ENCODE measurements at regions not wholly inside any gene's neighbourhood (a gene's known extent, or its start where the extent isn't known, plus 50 kb on each side); places are given as distances from the start of the nearest gene placed in this dataset.

- intact Hi-C loops (cut with micrococcal nuclease; ENCODE audit: unreplicated experiment) = no loop called here
- Mint-ChIP-seq H3K27me3 (ENCODE audit: unreplicated experiment) (peaks cover 27% of the 10 kb centered on the region), H3K4me1 (ENCODE audit: low read depth, unreplicated experiment) (no peaks in the 10 kb centered on the region), H3K9me3 (ENCODE audit: low read depth, unreplicated experiment) (no peaks in the 10 kb centered on the region), H3K36me3 (ENCODE audit: insufficient read depth, unreplicated experiment) (no peaks in the 10 kb centered on the region), H3K4me3 (ENCODE audit: low read depth, unreplicated experiment) (no peak overlapping the region), H3K27ac (ENCODE audit: unreplicated experiment) (no peak overlapping the region)
- CTCF ChIA-PET = interaction anchor here (0.5 kb wide), 1 partner anchor 18 kb away, joined by 3 read pairs; no protein-coding TSS in a partner anchor
- DNase-seq = no peak
- no TSS peak for BruUV-seq (replicated peaks)
- TF ChIP-seq CTCF (IDR thresholded peaks at IDR 0.05; ENCODE audit: unreplicated experiment) = no peak
These were observed 113.1 kb upstream of the BLID start for GRCh38 chr11:122229078-122229477.

- no TSS peak for BruUV-seq (replicated peaks)
- H3K36me3 Mint-ChIP-seq (ENCODE audit: insufficient read depth, unreplicated experiment) = no peaks in the 10 kb centered on the region
- H3K4me1 Mint-ChIP-seq (ENCODE audit: low read depth, unreplicated experiment) = no peaks in the 10 kb centered on the region
- no peaks in the 10 kb centered on the region for H3K9me3 Mint-ChIP-seq (ENCODE audit: low read depth, unreplicated experiment)
- H3K4me3 Mint-ChIP-seq (ENCODE audit: low read depth, unreplicated experiment) = no peak overlapping the region
- no peak for DNase-seq
- CTCF ChIA-PET = no interaction called here
- no peak overlapping the region for H3K27ac Mint-ChIP-seq (ENCODE audit: unreplicated experiment)
- TF ChIP-seq CTCF (IDR thresholded peaks at IDR 0.05; ENCODE audit: unreplicated experiment) = no peak
- intact Hi-C loops (cut with micrococcal nuclease; ENCODE audit: unreplicated experiment) = no loop called here
- peaks cover 27% of the 10 kb centered on the region for H3K27me3 Mint-ChIP-seq (ENCODE audit: unreplicated experiment)
These were observed 110.9 kb upstream of the BLID start for GRCh38 chr11:122226810-122227379.

- H3K27me3 Mint-ChIP-seq (ENCODE audit: unreplicated experiment) = peaks cover 41% of the 10 kb centered on the region
- TF ChIP-seq CTCF (IDR thresholded peaks at IDR 0.05; ENCODE audit: unreplicated experiment) = no peak
- H3K27ac Mint-ChIP-seq (ENCODE audit: unreplicated experiment) = no peak overlapping the region
- DNase-seq = no peak
- H3K9me3 Mint-ChIP-seq (ENCODE audit: low read depth, unreplicated experiment) = no peaks in the 10 kb centered on the region
- CTCF ChIA-PET = no interaction called here
- intact Hi-C loops (cut with micrococcal nuclease; ENCODE audit: unreplicated experiment) = no loop called here
- no peaks in the 10 kb centered on the region for H3K36me3 Mint-ChIP-seq (ENCODE audit: insufficient read depth, unreplicated experiment)
- H3K4me1 Mint-ChIP-seq (ENCODE audit: low read depth, unreplicated experiment) = no peaks in the 10 kb centered on the region
- no TSS peak for BruUV-seq (replicated peaks)
- no peak overlapping the region for H3K4me3 Mint-ChIP-seq (ENCODE audit: low read depth, unreplicated experiment)
These were observed 108.9 kb upstream of the BLID start for GRCh38 chr11:122224867-122225266.

GRCh38 chr11:122220321-122220720 lies 104.3 kb upstream of the BLID start:
- no peak for DNase-seq
- no peak for TF ChIP-seq CTCF (IDR thresholded peaks at IDR 0.05; ENCODE audit: unreplicated experiment)
- Mint-ChIP-seq H3K27ac (ENCODE audit: unreplicated experiment) (no peak overlapping the region), H3K27me3 (ENCODE audit: unreplicated experiment) (peaks cover 42% of the 10 kb centered on the region), H3K9me3 (ENCODE audit: low read depth, unreplicated experiment) (no peaks in the 10 kb centered on the region), H3K4me3 (ENCODE audit: low read depth, unreplicated experiment) (no peak overlapping the region), H3K4me1 (ENCODE audit: low read depth, unreplicated experiment) (no peaks in the 10 kb centered on the region), H3K36me3 (ENCODE audit: insufficient read depth, unreplicated experiment) (no peaks in the 10 kb centered on the region)
- intact Hi-C loops (cut with micrococcal nuclease; ENCODE audit: unreplicated experiment) = no loop called here
- BruUV-seq (replicated peaks) = no TSS peak
- CTCF ChIA-PET = no interaction called here

All from Calu3 (cell line).